Transverse colon (tissue), 4 donors: ENCODE measurements at regions not wholly inside any gene's neighbourhood (a gene's known extent, or its start where the extent isn't known, plus 50 kb on each side); places are given as distances from the start of the nearest gene placed in this dataset.

ENCODE experiments used
- DNase-seq: peaks from one replicate; pipeline ENCODE4 v3.0.0-alpha.2; 2019
- H3K27ac ChIP-seq, 4 donors: fragments of 200-600 bp; sonication (generic); 2 replicates each; pipeline ENCODE4 v1.5.1; 2016 to 2018; ENCODE audit warnings: inconsistent platforms in 4 of 4
- H3K27me3 ChIP-seq: fragments of 200-600 bp; sonication (generic); 2 replicates; pipeline ENCODE4 v1.5.1; 2017; ENCODE audit warnings: inconsistent platforms
- H3K36me3 ChIP-seq, 4 donors: fragments of 200-600 bp; sonication (generic); 2 replicates each; pipeline ENCODE4 v1.5.1; 2017 to 2019; ENCODE audit warnings: inconsistent platforms in 4 of 4
- H3K4me1 ChIP-seq, 4 donors: fragments of 200-600 bp; sonication (generic); 2 replicates each; pipeline ENCODE4 v1.5.1; 2017 to 2020; ENCODE audit warnings: inconsistent platforms in 4 of 4
- H3K4me3 ChIP-seq, 4 donors: fragments of 200-600 bp; sonication (generic); 1 replicate in 1 of 4; 2 replicates in 3 of 4; pipeline versions ENCODE4 v1.5.1 to v1.6.1; 2017 to 2019; ENCODE audit warnings: inconsistent platforms in 4 of 4
- H3K9me3 ChIP-seq, 2 donors: fragments of 200-600 bp; sonication (generic); 2 replicates each; pipeline ENCODE4 v1.5.1; 2017 to 2019; ENCODE audit warnings: inconsistent platforms in 2 of 2
- CTCF ChIP-seq, 5 experiments: fragments of 200-600 bp in 3 of 5; fragments of 450-650 bp in 2 of 5; sonication (generic) in 3 of 5; IDR thresholded peaks; 1 replicate in 2 of 5; 2 replicates in 3 of 5; pipeline ENCODE4 v1.5.1; 2016 to 2017; ENCODE audit warnings: antibody characterized with exemption in 5 of 5, inconsistent platforms in 3 of 5, mild to moderate bottlenecking in 2 of 5, moderate library complexity in 1 of 5
- EP300 ChIP-seq: sonication (generic); formaldehyde crosslinking; IDR thresholded peaks from one replicate; pipeline ENCODE4 v1.6.1; 2017; ENCODE audit warnings: antibody characterized with exemption, low read depth
- POLR2A ChIP-seq: fragments of 450-650 bp; IDR thresholded peaks from one replicate; pipeline ENCODE4 v1.6.1; 2016; ENCODE audit warnings: antibody characterized with exemption, mild to moderate bottlenecking, moderate library complexity
- POLR2AphosphoS5 ChIP-seq, 3 donors: sonication (generic); formaldehyde crosslinking; IDR thresholded peaks; one replicate each; pipeline ENCODE4 v1.6.1; 2016; ENCODE audit warnings: antibody characterized with exemption in 3 of 3
- WGBS, 2 donors: methylation state at CpG; one replicate each; pipeline ENCODE4 v1.1.5; 2018; ENCODE audit warnings: low coverage in 1 of 2; 5-methylcytosine and 5-hydroxymethylcytosine counted together
- in situ Hi-C, 4 donors: fragments of 200-750 bp; cut with MboI; loops; one replicate each; pipeline versions ENCODE4 v1.15.0 to v1.15.1; 2017; ENCODE audit warnings: low sequenced_read_pairs in 3 of 4, low pct_ligation_motif_present in 1 of 4, low pct_unique_long_range_greater_than_20kb in 1 of 4
- intact Hi-C: fragments of 100-400 bp; cut with DNase I; formaldehyde crosslinking; loops from one replicate; pipeline ENCODE4 v1.15.1; 2023; ENCODE audit warnings: low total_unique reads

DNA sequence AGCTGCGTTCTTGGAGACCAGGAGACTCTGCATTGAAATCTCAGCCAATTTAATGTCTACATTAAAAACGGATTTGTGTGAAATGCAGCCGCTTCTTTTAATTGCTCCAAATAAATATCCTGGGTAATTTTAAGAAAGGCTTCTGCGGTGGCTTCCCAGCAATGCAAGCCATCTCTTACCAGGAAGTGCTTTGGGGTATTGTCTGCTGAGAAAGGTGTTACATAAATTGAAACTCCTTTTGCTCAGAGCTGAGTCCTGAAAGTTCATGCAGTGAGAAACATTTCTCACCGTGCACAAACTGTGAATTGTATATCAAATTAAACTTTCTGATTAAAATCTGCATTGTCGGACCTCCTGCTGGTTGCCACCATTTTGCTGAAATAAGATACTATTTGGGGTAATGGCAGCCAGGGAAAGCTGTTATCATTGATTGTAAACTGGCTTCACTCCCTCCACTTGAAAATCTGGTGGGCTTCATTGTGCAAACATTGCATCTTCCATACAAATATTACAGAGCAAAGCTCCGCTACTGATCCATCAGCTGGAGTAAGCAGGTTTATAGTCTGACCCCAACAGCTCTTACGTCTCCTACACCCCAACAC, 59.5 kb downstream of the ZIC5 start:
- Histone ChIP-seq H3K4me1 (no peaks in the 10 kb centered on the region), H3K27me3 (peaks cover 39% of the 10 kb centered on the region), H3K27ac (no peak overlapping the region), H3K36me3 (no peaks in the 10 kb centered on the region), H3K4me3 (no peak overlapping the region), H3K9me3 (no peaks in the 10 kb centered on the region)
- 58 to 73% methylated on average over 4 to 8 of the region's 8 CpGs for WGBS, 2 donors
- no peak for DNase-seq
- in situ Hi-C loops = loop anchor here in 3 of 4 donors (10.0 to 25.0 kb wide), 6 partner anchors 250 to 603 kb away; no protein-coding TSS in a partner anchor
- TF ChIP-seq POLR2AphosphoS5 (IDR thresholded peaks at IDR 0.05) = no peak
- intact Hi-C loops = no loop called here

- DNase-seq = no peak
- intact Hi-C loops = no loop called here
- TF ChIP-seq EP300 (no peak), POLR2A (no peak), POLR2AphosphoS5 (IDR thresholded peaks at IDR 0.05) (no peak), CTCF (IDR thresholded peaks at IDR 0.05) (no peak)
These were observed 60.2 kb downstream of the ZIC5 start for GRCh38 chr13:99911069-99911964.

GRCh38 chr13:99909836-99910619, 61.5 kb downstream of the ZIC5 start:
- no peak overlapping the region for H3K4me3 ChIP-seq
- no peak overlapping the region for H3K27ac ChIP-seq
- TF ChIP-seq EP300 = no peak
- 25 to 53% methylated on average over 2 to 5 of the region's 5 CpGs for WGBS, 2 donors
- no peaks in the 10 kb centered on the region for H3K4me1 ChIP-seq
- DNase-seq = no peak
- in situ Hi-C loops = loop anchor here in 3 of 4 donors (10.0 to 25.0 kb wide), 6 partner anchors 248 to 605 kb away; no protein-coding TSS in a partner anchor
- peaks cover 44% of the 10 kb centered on the region for H3K27me3 ChIP-seq
- no peaks in the 10 kb centered on the region for H3K36me3 ChIP-seq
- H3K9me3 ChIP-seq = no peaks in the 10 kb centered on the region
- intact Hi-C loops = no loop called here

More at GRCh38 chr13:99911069-99911964, 60.2 kb downstream of the ZIC5 start:
- Histone ChIP-seq H3K27me3 (peaks cover 40% of the 10 kb centered on the region), H3K4me1 (no peaks in the 10 kb centered on the region), H3K27ac (no peak overlapping the region), H3K9me3 (no peaks in the 10 kb centered on the region), H3K4me3 (no peak overlapping the region), H3K36me3 (no peaks in the 10 kb centered on the region)
- in situ Hi-C loops = loop anchor here in 3 of 4 donors (10.0 to 25.0 kb wide), 6 partner anchors 249 to 603 kb away; no protein-coding TSS in a partner anchor
- WGBS, 2 donors = 80 to 90% methylated on average over 4 to 16 of the region's 16 CpGs

- WGBS, 2 donors = 90 to 100% methylated on average over 2 of the region's 2 CpGs
- H3K27me3 ChIP-seq = peaks cover 45% of the 10 kb centered on the region
These were observed 62.3 kb downstream of the ZIC5 start for GRCh38 chr13:99909097-99909835.

More at GRCh38 chr13:99909097-99909835, 62.3 kb downstream of the ZIC5 start:
- Histone ChIP-seq H3K4me3 (no peak overlapping the region), H3K27ac (no peak overlapping the region), H3K4me1 (no peaks in the 10 kb centered on the region), H3K9me3 (no peaks in the 10 kb centered on the region), H3K36me3 (no peaks in the 10 kb centered on the region)
- TF ChIP-seq POLR2AphosphoS5 (IDR thresholded peaks at IDR 0.05) = no peak
- TF ChIP-seq EP300 = no peak
- TF ChIP-seq POLR2A = no peak
- no peak for TF ChIP-seq CTCF (IDR thresholded peaks at IDR 0.05)
- in situ Hi-C loops = loop anchor here in 3 of 4 donors (25.0 kb wide), 3 partner anchors 247 to 603 kb away; no protein-coding TSS in a partner anchor
- intact Hi-C loops = no loop called here
- DNase-seq = no peak
